ENCODE measurements at regions not wholly inside any gene's neighbourhood (a gene's known extent, or its start where the extent isn't known, plus 50 kb on each side); places are given as distances from the start of the nearest gene placed in this dataset.

DNA sequence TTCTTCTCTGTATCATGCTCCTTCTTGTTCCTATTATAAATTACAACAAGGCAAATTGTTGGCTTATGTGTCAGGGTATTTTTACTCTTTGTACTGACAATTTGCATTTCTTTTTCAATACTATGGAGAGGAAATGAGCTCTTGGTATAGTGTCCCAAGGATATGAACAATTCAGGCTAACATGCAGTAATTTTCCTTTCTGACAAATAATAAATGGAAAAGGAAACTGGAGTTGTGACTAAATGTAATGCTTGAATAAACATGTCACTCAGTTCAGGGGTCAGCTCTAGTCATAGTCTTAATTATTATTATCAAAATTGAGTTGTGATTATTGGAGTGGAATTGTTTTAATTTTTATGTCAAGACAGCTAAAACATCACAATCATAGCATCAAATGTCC, 256.0 kb upstream of the ZPLD1 start:
- TF ChIP-seq CTCF (IDR thresholded peaks at IDR 0.05 in 2 of 3, conservative IDR thresholded peaks at IDR 0.05 in 1 of 3; ENCODE audit: control insufficient read depth in 2 of 3, extremely low read depth in 1 of 3, insufficient read depth in 1 of 3, low read depth in 3 of 3, low read length in 3 of 3) (no peak), MAX (IDR thresholded peaks at IDR 0.05; ENCODE audit: low read depth, low read length) (no peak), KDM1A (IDR thresholded peaks at IDR 0.05; ENCODE audit: borderline replicate concordance) (no peak), IRF3 (IDR thresholded peaks at IDR 0.05) (no peak), RB1 (IDR thresholded peaks at IDR 0.05; ENCODE audit: borderline replicate concordance) (no peak), SIN3A (IDR thresholded peaks at IDR 0.05; ENCODE audit: low read depth, low read length) (no peak), NFYB (IDR thresholded peaks at IDR 0.05; ENCODE audit: insufficient read depth, low read depth, low read length) (no peak), ZNF274 (IDR thresholded peaks at IDR 0.05; ENCODE audit: insufficient read depth, insufficient read length) (no peak), YBX1 (IDR thresholded peaks at IDR 0.05) (no peak), NFIC (IDR thresholded peaks at IDR 0.05; ENCODE audit: low read depth, low read length) (no peak)
- TF ChIP-seq, protein P1, sequence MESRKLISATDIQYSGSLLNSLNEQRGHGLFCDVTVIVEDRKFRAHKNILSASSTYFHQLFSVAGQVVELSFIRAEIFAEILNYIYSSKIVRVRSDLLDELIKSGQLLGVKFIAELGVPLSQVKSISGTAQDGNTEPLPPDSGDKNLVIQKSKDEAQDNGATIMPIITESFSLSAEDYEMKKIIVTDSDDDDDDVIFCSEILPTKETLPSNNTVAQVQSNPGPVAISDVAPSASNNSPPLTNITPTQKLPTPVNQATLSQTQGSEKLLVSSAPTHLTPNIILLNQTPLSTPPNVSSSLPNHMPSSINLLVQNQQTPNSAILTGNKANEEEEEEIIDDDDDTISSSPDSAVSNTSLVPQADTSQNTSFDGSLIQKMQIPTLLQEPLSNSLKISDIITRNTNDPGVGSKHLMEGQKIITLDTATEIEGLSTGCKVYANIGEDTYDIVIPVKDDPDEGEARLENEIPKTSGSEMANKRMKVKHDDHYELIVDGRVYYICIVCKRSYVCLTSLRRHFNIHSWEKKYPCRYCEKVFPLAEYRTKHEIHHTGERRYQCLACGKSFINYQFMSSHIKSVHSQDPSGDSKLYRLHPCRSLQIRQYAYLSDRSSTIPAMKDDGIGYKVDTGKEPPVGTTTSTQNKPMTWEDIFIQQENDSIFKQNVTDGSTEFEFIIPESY (IDR thresholded peaks at IDR 0.05), result no peak
